HCEC 1CT (cell line): ENCODE measurements at regions not wholly inside any gene's neighbourhood (a gene's known extent, or its start where the extent isn't known, plus 50 kb on each side); places are given as distances from the start of the nearest gene placed in this dataset.
"Not testable (repeated sequence)": the region's sequence is repeated elsewhere in the genome, so short reads cannot be mapped to it uniquely, and the experiment has no call there.

Experiments
- DNase-seq: peaks from one replicate; pipeline ENCODE4 v3.0.0-alpha.2; 2017

- not testable (repeated sequence) for DNase-seq
Observed at GRCh38 chr3:78344267-78344666, 1304.4 kb downstream of the ROBO2 start.

- no peak for DNase-seq
Observed at GRCh38 chr3:78344918-78345317, 1305.0 kb downstream of the ROBO2 start.

- DNase-seq: no peak
Observed at GRCh38 chr3:78347176-78347575, 1307.3 kb downstream of the ROBO2 start.

- no peak for DNase-seq
Observed at GRCh38 chr3:78348664-78349063, 1308.8 kb downstream of the ROBO2 start.

GRCh38 chr3:78349571-78349970 lies 1309.7 kb downstream of the ROBO2 start:
- no peak for DNase-seq

- DNase-seq: no peak
Observed at GRCh38 chr3:78351334-78351733, 1311.4 kb downstream of the ROBO2 start.

GRCh38 chr3:78353231-78353630 lies 1313.3 kb downstream of the ROBO2 start:
- no peak for DNase-seq

GRCh38 chr3:78360849-78361248 lies 1321.0 kb downstream of the ROBO2 start:
- no peak for DNase-seq

GRCh38 chr3:78368636-78369345 lies 1328.9 kb downstream of the ROBO2 start:
- DNase-seq: no peak

- no peak for DNase-seq
Observed at GRCh38 chr3:78390221-78390620, 1350.3 kb downstream of the ROBO2 start.

- no peak for DNase-seq
Observed at GRCh38 chr3:78398401-78398800, 1358.5 kb downstream of the ROBO2 start.

GRCh38 chr3:78402720-78403119 lies 1362.8 kb downstream of the ROBO2 start:
- DNase-seq: no peak

GRCh38 chr3:78405745-78406144 lies 1362.1 kb downstream of the ROBO1 start:
- no peak for DNase-seq

GRCh38 chr3:78406396-78406795 lies 1361.4 kb downstream of the ROBO1 start:
- DNase-seq: no peak

- no peak for DNase-seq
Observed at GRCh38 chr3:78410077-78410476, 1357.7 kb downstream of the ROBO1 start.

- DNase-seq: no peak
Observed at GRCh38 chr3:78414261-78414660, 1353.5 kb downstream of the ROBO1 start.

- DNase-seq: no peak
Observed at GRCh38 chr3:78420611-78421010, 1347.2 kb downstream of the ROBO1 start.

GRCh38 chr3:78421247-78421966 lies 1346.4 kb downstream of the ROBO1 start:
- no peak for DNase-seq

- no peak for DNase-seq
Observed at GRCh38 chr3:78424656-78425055, 1343.1 kb downstream of the ROBO1 start.

- DNase-seq: no peak
Observed at GRCh38 chr3:78426454-78426853, 1341.3 kb downstream of the ROBO1 start.

- DNase-seq: no peak
Observed at GRCh38 chr3:78427303-78427702, 1340.5 kb downstream of the ROBO1 start.

GRCh38 chr3:78430741-78431140 lies 1337.1 kb downstream of the ROBO1 start:
- no peak for DNase-seq

- DNase-seq: no peak
Observed at GRCh38 chr3:78434801-78435200, 1333.0 kb downstream of the ROBO1 start.

- no peak for DNase-seq
Observed at GRCh38 chr3:78455166-78455565, 1312.6 kb downstream of the ROBO1 start.
